SK-N-SH (cell line): ENCODE measurements at regions not wholly inside any gene's neighbourhood (a gene's known extent, or its start where the extent isn't known, plus 50 kb on each side); places are given as distances from the start of the nearest gene placed in this dataset.

ENCODE experiments used
- CHD2 ChIP-seq: fragments of 150-350 bp; IDR thresholded peaks from 2 replicates; pipeline ENCODE4 v1.6.1; 2018; ENCODE audit warnings: low read length; ENCODE audit not compliant: partially characterized antibody
- CTCF ChIP-seq: fragments of 200-600 bp; sonication (generic); IDR thresholded peaks from 2 replicates; pipeline ENCODE4 v1.6.1; 2017; ENCODE audit warnings: antibody characterized with exemption, mild to moderate bottlenecking, moderate library complexity
- EP300 ChIP-seq, 2 experiments: IDR thresholded peaks; 2 replicates each; pipeline versions ENCODE4 v1.4.0 to v1.6.1; 2012; ENCODE audit warnings: borderline replicate concordance in 1 of 2, low read depth in 1 of 2, low read length in 1 of 2
- FOXM1 ChIP-seq: IDR thresholded peaks from 2 replicates; pipeline ENCODE4 v1.4.0; 2012; ENCODE audit warnings: low read depth, mild to moderate bottlenecking
- IRF3 ChIP-seq: fragments of 150-350 bp; IDR thresholded peaks from 2 replicates; pipeline ENCODE4 v1.6.1; 2016; ENCODE audit warnings: mild to moderate bottlenecking, low read depth, low read length
- MAX ChIP-seq: IDR thresholded peaks from 2 replicates; pipeline ENCODE4 v1.4.0; 2012; ENCODE audit warnings: low read depth
- MEF2A ChIP-seq: IDR thresholded peaks from 2 replicates; pipeline ENCODE4 v1.4.0; 2012; ENCODE audit warnings: low read depth, borderline replicate concordance
- NFIC ChIP-seq: IDR thresholded peaks from 2 replicates; pipeline ENCODE4 v1.4.0; 2012; ENCODE audit warnings: borderline replicate concordance
- PBX3 ChIP-seq: IDR thresholded peaks from 2 replicates; pipeline ENCODE4; 2012
- POLR2AphosphoS5 ChIP-seq: IDR thresholded peaks from 2 replicates; pipeline ENCODE4 v1.6.1; 2012; ENCODE audit warnings: low read depth, low read length
- REST ChIP-seq: IDR thresholded peaks from 2 replicates; pipeline ENCODE4 v1.6.1; 2012; ENCODE audit warnings: mild to moderate bottlenecking, low read depth, low read length, moderate library complexity
- RFX5 ChIP-seq: IDR thresholded peaks from 2 replicates; pipeline ENCODE4 v1.6.1; 2012; ENCODE audit warnings: mild to moderate bottlenecking, improper control_type of control experiment, low read length
- TEAD4 ChIP-seq: IDR thresholded peaks from 2 replicates; pipeline ENCODE4 v1.4.0; 2012; ENCODE audit warnings: mild to moderate bottlenecking, borderline replicate concordance; ENCODE audit not compliant: insufficient read depth
- ZBTB33 ChIP-seq: IDR thresholded peaks from 2 replicates; pipeline ENCODE4 v1.4.0; 2012; ENCODE audit warnings: low read depth, borderline replicate concordance

GRCh38 chr16:77613095-77613494 lies 109.2 kb upstream of the NUDT7 start:
- TF ChIP-seq CTCF (no peak), POLR2AphosphoS5 (no peak), MAX (no peak), EP300 (IDR thresholded peaks at IDR 0.05; ENCODE audit: borderline replicate concordance in 1 of 2, low read depth in 1 of 2, low read length in 1 of 2) (no peak), CHD2 (no peak), ZBTB33 (no peak), TEAD4 (no peak), IRF3 (no peak), RFX5 (no peak), FOXM1 (no peak), PBX3 (no peak), NFIC (no peak), REST (no peak), MEF2A (no peak)
